Vagina (tissue), 2 donors: ENCODE measurements at regions not wholly inside any gene's neighbourhood (a gene's known extent, or its start where the extent isn't known, plus 50 kb on each side); places are given as distances from the start of the nearest gene placed in this dataset.

Experiments
- DNase-seq, 2 donors: peaks; one replicate each; pipeline ENCODE4 v3.0.0-alpha.2; 2017; ENCODE audit errors: extremely low spot score in 2 of 2
- H3K27ac ChIP-seq: fragments of 200-600 bp; sonication (generic); one replicate; pipeline ENCODE4 v1.5.1; 2019
- H3K27me3 ChIP-seq: fragments of 200-600 bp; sonication (generic); one replicate; pipeline ENCODE4 v1.5.1; 2019
- H3K36me3 ChIP-seq, 2 donors: fragments of 200-600 bp; sonication (generic); one replicate each; pipeline ENCODE4 v1.5.1; 2017 to 2019
- H3K4me1 ChIP-seq: fragments of 200-600 bp; sonication (generic); one replicate; pipeline ENCODE4 v1.5.1; 2019
- H3K4me3 ChIP-seq, 2 donors: fragments of 200-600 bp; sonication (generic); 1 replicate in 1 of 2; 2 replicates in 1 of 2; pipeline ENCODE4 v1.5.1; 2016 to 2019
- H3K9me3 ChIP-seq: fragments of 200-600 bp; sonication (generic); one replicate; pipeline ENCODE4 v1.5.1; 2019
- POLR2A ChIP-seq, 2 donors: fragments of 450-650 bp; IDR thresholded peaks; one replicate each; pipeline ENCODE4 v1.6.1; 2017; ENCODE audit warnings: antibody characterized with exemption in 2 of 2, mild to moderate bottlenecking in 2 of 2, moderate library complexity in 2 of 2
- POLR2AphosphoS5 ChIP-seq, 2 donors: sonication (generic); formaldehyde crosslinking; IDR thresholded peaks; one replicate each; pipeline ENCODE4 v1.9.0; 2017; ENCODE audit warnings: antibody characterized with exemption in 2 of 2, mild to moderate bottlenecking in 2 of 2, low read depth in 1 of 2; ENCODE audit not compliant: insufficient read depth in 1 of 2
- intact Hi-C: fragments of 100-400 bp; cut with DNase I; formaldehyde crosslinking; loops from one replicate; pipeline ENCODE4 v1.15.1; 2023
- TF ChIP-seq, protein P1 (sequence below), 3 experiments: fragments of 450-650 bp in 2 of 3; fragments of 200-600 bp in 1 of 3; sonication (generic) in 1 of 3; IDR thresholded peaks; one replicate each; pipeline ENCODE4 v1.5.1; 2017 to 2019; ENCODE audit warnings: antibody characterized with exemption in 3 of 3, mild to moderate bottlenecking in 2 of 3, moderate library complexity in 2 of 3

DNA sequence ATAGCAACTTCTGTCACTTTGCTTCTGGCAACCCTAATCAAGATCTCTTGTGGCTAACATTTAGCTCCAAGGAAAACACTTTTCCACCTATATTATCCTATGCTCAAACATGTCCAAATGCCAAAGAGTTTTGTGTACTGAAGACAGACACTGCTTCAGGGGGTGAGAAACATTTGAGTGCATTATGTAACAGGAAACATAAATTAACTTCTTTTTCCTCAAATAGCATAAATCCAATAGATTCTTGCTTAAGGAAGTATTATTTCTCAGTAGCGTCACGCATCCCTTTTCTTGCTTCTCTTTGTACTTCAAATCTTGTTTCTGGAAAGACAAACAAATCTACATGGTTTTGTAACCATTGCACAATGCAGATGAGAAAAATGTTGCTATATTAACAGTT, 839.1 kb downstream of the GLUD2 start:
- intact Hi-C loops = no loop called here
- Histone ChIP-seq H3K27me3 (no peaks in the 10 kb centered on the region), H3K36me3 (no peaks in the 10 kb centered on the region), H3K4me1 (no peaks in the 10 kb centered on the region), H3K4me3 (no peak overlapping the region), H3K27ac (no peak overlapping the region), H3K9me3 (no peaks in the 10 kb centered on the region)
- no peak for DNase-seq
- TF ChIP-seq POLR2AphosphoS5 (IDR thresholded peaks at IDR 0.05; ENCODE audit: insufficient read depth in 1 of 2, low read depth in 1 of 2) = no peak
- TF ChIP-seq, protein P1, sequence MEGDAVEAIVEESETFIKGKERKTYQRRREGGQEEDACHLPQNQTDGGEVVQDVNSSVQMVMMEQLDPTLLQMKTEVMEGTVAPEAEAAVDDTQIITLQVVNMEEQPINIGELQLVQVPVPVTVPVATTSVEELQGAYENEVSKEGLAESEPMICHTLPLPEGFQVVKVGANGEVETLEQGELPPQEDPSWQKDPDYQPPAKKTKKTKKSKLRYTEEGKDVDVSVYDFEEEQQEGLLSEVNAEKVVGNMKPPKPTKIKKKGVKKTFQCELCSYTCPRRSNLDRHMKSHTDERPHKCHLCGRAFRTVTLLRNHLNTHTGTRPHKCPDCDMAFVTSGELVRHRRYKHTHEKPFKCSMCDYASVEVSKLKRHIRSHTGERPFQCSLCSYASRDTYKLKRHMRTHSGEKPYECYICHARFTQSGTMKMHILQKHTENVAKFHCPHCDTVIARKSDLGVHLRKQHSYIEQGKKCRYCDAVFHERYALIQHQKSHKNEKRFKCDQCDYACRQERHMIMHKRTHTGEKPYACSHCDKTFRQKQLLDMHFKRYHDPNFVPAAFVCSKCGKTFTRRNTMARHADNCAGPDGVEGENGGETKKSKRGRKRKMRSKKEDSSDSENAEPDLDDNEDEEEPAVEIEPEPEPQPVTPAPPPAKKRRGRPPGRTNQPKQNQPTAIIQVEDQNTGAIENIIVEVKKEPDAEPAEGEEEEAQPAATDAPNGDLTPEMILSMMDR (IDR thresholded peaks at IDR 0.05) = no peak
- no peak for TF ChIP-seq POLR2A (IDR thresholded peaks at IDR 0.05)

DNA sequence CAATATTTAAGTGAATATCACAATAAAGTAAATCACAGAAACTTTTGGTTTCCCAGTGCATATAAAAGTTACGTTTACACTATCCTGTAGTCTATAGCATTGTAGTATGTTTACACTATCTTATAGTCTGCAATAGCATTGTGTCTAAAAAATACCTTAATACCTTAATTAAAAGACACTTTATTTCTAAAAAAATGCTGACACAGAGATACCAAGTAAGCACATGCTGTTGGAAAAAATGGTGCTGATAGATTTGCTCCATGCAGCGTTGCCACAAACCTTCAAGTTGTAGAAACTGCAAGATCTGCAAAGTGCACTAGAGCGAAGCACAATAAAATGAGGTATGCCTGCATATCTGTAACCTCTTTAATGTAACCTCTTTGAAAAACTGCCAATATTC, 847.3 kb downstream of the GLUD2 start:
- no peak for DNase-seq
- H3K36me3 ChIP-seq = no peaks in the 10 kb centered on the region
- no peak overlapping the region for H3K27ac ChIP-seq
- TF ChIP-seq, protein P1 (IDR thresholded peaks at IDR 0.05) = no peak
- TF ChIP-seq POLR2A (IDR thresholded peaks at IDR 0.05) = no peak
- TF ChIP-seq POLR2AphosphoS5 (IDR thresholded peaks at IDR 0.05; ENCODE audit: insufficient read depth in 1 of 2, low read depth in 1 of 2) = no peak
- no peaks in the 10 kb centered on the region for H3K9me3 ChIP-seq
- H3K4me3 ChIP-seq = no peak overlapping the region
- no peaks in the 10 kb centered on the region for H3K27me3 ChIP-seq
- intact Hi-C loops = no loop called here
- H3K4me1 ChIP-seq = no peaks in the 10 kb centered on the region

DNA sequence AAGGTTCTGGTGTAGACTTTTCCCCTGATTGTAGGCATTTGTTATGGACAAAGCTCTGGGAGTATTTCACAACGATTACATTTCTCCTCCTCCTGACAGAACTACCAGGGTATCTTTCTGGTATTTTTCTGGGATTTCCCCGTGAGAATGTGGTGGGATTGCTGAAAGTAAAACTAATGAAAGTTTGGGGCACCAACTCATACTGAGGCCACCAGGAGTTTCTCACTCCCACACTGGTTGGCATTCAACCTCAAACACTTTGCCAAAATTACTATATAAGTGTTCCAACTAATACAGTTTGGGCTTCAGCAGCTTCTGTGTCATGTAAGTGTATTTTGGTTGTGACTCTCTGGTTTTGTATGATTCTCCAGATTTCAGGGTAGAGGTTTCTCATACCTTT, 855.1 kb downstream of the GLUD2 start:
- no peaks in the 10 kb centered on the region for H3K9me3 ChIP-seq
- no peak for DNase-seq
- intact Hi-C loops = no loop called here
- no peak overlapping the region for H3K27ac ChIP-seq
- H3K4me1 ChIP-seq = no peaks in the 10 kb centered on the region
- no peak for TF ChIP-seq POLR2AphosphoS5 (IDR thresholded peaks at IDR 0.05; ENCODE audit: insufficient read depth in 1 of 2, low read depth in 1 of 2)
- no peaks in the 10 kb centered on the region for H3K27me3 ChIP-seq
- no peaks in the 10 kb centered on the region for H3K36me3 ChIP-seq
- no peak overlapping the region for H3K4me3 ChIP-seq

DNA sequence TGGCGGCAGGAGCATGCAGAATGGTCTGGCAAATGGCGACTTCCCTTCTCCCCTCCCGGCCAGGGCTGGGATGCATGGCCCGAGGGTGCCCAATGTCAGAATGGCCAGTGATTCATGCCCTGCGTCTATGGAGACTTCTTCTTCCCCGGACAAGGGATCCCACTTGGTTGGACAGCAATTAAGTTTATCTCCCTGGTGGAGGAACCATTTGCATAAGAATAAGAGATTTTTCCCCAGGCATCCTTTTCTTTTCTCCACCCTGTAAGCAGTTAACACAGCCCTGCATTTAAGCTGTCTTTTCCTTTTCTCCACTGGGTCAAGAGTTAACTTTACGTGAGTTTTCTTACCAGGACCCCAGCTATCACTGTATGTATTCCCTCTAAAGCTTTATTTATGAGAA, 856.6 kb downstream of the GLUD2 start:
- H3K9me3 ChIP-seq = no peaks in the 10 kb centered on the region
- H3K4me3 ChIP-seq = no peak overlapping the region
- no peaks in the 10 kb centered on the region for H3K4me1 ChIP-seq
- H3K27me3 ChIP-seq = no peaks in the 10 kb centered on the region
- no peak for DNase-seq
- intact Hi-C loops = no loop called here
- TF ChIP-seq POLR2A (IDR thresholded peaks at IDR 0.05) = no peak
- H3K36me3 ChIP-seq = no peaks in the 10 kb centered on the region
- no peak overlapping the region for H3K27ac ChIP-seq

DNA sequence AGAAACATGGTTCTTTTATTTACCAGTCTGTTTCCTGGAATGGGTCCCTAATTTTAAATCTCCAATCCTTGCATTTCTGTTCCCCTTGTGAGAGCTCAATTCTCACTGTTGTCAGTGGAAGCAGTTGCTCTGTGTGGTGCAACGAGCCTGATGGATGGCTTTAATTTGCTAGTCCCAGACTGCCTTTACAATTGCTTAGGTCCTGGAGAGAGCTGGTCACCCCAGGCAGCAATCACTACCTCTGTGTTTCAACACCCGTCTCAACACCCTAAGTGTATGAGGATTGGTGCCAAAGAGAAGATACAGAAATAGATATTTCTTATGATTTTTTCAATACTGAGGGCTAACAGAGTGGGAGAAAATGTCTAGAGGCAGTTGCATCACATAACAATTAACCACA, 873.8 kb downstream of the GLUD2 start:
- H3K27me3 ChIP-seq = no peaks in the 10 kb centered on the region
- TF ChIP-seq, protein P1 (IDR thresholded peaks at IDR 0.05) = no peak
- TF ChIP-seq POLR2A (IDR thresholded peaks at IDR 0.05) (no peak), POLR2AphosphoS5 (IDR thresholded peaks at IDR 0.05; ENCODE audit: insufficient read depth in 1 of 2, low read depth in 1 of 2) (no peak)
- intact Hi-C loops = no loop called here
- no peaks in the 10 kb centered on the region for H3K36me3 ChIP-seq
- H3K27ac ChIP-seq = no peak overlapping the region
- no peak overlapping the region for H3K4me3 ChIP-seq
- no peak for DNase-seq
- H3K9me3 ChIP-seq = no peaks in the 10 kb centered on the region
- H3K4me1 ChIP-seq = no peaks in the 10 kb centered on the region

DNA sequence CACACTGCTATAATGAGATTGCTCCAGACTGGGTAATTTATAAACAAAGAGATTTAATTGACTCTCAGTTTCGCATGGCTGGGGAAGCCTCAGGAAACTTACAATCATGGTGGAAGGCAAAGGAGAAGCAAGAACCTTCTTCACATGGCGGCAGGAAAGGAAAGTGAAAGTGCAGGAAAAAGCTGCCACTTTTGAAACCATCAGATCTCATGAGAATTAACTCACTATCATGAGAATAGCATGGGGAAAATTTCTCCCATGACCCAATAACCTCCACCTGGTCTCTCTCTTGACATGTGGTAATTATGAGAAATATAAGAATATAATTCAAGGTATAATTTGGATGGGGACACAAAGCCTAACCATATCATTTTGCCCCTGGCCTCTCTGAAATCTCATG, 884.2 kb downstream of the GLUD2 start:
- DNase-seq = no peak
- no peaks in the 10 kb centered on the region for H3K9me3 ChIP-seq
- H3K27me3 ChIP-seq = no peaks in the 10 kb centered on the region
- no peaks in the 10 kb centered on the region for H3K36me3 ChIP-seq
- H3K4me1 ChIP-seq = no peaks in the 10 kb centered on the region
- no peak overlapping the region for H3K4me3 ChIP-seq
- no peak overlapping the region for H3K27ac ChIP-seq
- intact Hi-C loops = no loop called here
- TF ChIP-seq, protein P1 (IDR thresholded peaks at IDR 0.05) = no peak
- no peak for TF ChIP-seq POLR2A (IDR thresholded peaks at IDR 0.05)
- TF ChIP-seq POLR2AphosphoS5 (IDR thresholded peaks at IDR 0.05; ENCODE audit: insufficient read depth in 1 of 2, low read depth in 1 of 2) = no peak
